Inflammatory macrophage treated with lipopolysaccharide for 1 hour (primary cell): ENCODE measurements at regions not wholly inside any gene's neighbourhood (a gene's known extent, or its start where the extent isn't known, plus 50 kb on each side); places are given as distances from the start of the nearest gene placed in this dataset.

Experiments
- DNase-seq, 2 donors: peaks; one replicate each; pipeline ENCODE4 v3.0.0-alpha.2; 2020 to 2022

GRCh38 chr13:40178130-40178529, 488.3 kb downstream of the FOXO1 start:
- no peak for DNase-seq

GRCh38 chr13:40179445-40180281, 486.8 kb downstream of the FOXO1 start:
- DNase-seq: no peak

- no peak for DNase-seq
These were observed 485.7 kb downstream of the FOXO1 start for GRCh38 chr13:40180776-40181175.

- DNase-seq: no peak
These were observed 485.1 kb downstream of the FOXO1 start for GRCh38 chr13:40181203-40181845.

- DNase-seq: no peak
These were observed 483.9 kb downstream of the FOXO1 start for GRCh38 chr13:40182591-40182990.

GRCh38 chr13:40185414-40185813, 481.0 kb downstream of the FOXO1 start:
- DNase-seq: peak in 1 of 2 donors; percentile 6

- no peak for DNase-seq
These were observed 480.4 kb downstream of the FOXO1 start for GRCh38 chr13:40186041-40186440.

GRCh38 chr13:40186626-40187323, 479.7 kb downstream of the FOXO1 start:
- no peak for DNase-seq

- no peak for DNase-seq
These were observed 479.1 kb downstream of the FOXO1 start for GRCh38 chr13:40187324-40187795.

- no peak for DNase-seq
These were observed 478.4 kb downstream of the FOXO1 start for GRCh38 chr13:40187841-40188591.

- no peak for DNase-seq
These were observed 477.0 kb downstream of the FOXO1 start for GRCh38 chr13:40189426-40189825.

GRCh38 chr13:40189898-40190630, 476.4 kb downstream of the FOXO1 start:
- DNase-seq: no peak

- no peak for DNase-seq
These were observed 475.8 kb downstream of the FOXO1 start for GRCh38 chr13:40190641-40191100.

GRCh38 chr13:40191186-40191980, 475.1 kb downstream of the FOXO1 start:
- no peak for DNase-seq

GRCh38 chr13:40192452-40192851, 474.0 kb downstream of the FOXO1 start:
- DNase-seq: no peak

GRCh38 chr13:40192858-40193257, 473.6 kb downstream of the FOXO1 start:
- no peak for DNase-seq

GRCh38 chr13:40193286-40194223, 472.9 kb downstream of the FOXO1 start:
- DNase-seq: no peak

- no peak for DNase-seq
These were observed 472.1 kb downstream of the FOXO1 start for GRCh38 chr13:40194224-40194806.

GRCh38 chr13:40197049-40197448, 469.4 kb downstream of the FOXO1 start:
- no peak for DNase-seq
